HG03280 (cell line): ENCODE measurements at regions not wholly inside any gene's neighbourhood (a gene's known extent, or its start where the extent isn't known, plus 50 kb on each side); places are given as distances from the start of the nearest gene placed in this dataset.

ENCODE experiments used
- ATAC-seq: cut with Tn5 transposase; IDR thresholded peaks from one replicate; pipeline ENCODE4 v1.9.1; 2021; ENCODE audit warnings: mild to moderate bottlenecking, moderate library complexity; ENCODE audit not compliant: unreplicated experiment

DNA sequence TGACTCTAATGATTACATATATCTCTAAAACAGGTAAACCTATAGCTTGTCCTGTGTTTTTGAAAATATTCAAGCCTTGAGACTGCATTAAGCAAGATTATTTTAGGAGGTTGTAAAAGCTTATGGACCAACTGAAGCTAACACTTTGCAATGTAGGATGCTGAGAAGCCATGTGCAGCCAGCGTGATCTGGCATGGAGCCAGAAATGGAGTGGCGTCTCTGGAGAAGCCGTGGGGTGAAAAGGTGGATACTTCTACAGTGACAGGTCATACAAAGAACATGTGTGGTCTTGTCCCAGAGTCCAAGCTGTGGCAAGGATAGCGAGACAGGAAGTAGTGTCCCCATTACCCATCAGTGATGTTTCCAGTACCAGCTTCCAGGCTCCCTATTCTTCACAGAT is 100.8 kb upstream of the CD180 start:
- no peak for ATAC-seq

DNA sequence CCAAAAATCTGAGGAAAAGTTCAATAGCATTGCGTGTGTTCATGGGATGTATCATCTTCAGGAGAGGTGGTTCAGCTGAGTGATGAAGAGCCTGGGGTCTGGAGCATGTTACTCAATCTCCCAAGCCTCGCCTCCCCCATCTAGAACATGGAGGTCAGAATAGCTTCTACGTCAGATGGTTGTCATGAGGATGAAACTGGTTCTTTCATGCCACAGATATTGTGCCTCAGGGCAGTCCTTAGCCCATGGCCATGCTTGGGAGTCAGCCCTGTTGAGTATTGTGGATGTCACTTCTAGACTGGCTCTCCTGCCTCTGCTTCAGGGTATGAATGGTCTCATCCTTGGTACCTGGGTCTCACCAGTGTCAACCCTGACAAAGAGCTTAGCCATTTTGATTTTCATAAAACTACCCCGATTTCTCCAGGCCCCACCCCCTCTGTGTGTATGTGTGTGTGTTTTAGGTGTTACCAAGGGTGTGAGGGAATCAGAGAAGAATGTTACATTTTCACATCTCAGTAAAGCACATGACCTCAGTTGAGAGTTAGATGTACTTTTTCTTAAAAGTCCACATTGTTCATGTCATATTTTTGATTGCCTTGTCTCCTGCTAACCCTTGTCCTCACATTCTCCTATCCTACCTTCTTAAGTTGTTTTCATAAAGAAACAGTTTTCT is 97.8 kb upstream of the CD180 start:
- no peak for ATAC-seq

GRCh38 chr5:67293226-67293625 is 96.6 kb upstream of the CD180 start:
- no peak for ATAC-seq

GRCh38 chr5:67292201-67292940 is 95.8 kb upstream of the CD180 start:
- ATAC-seq: no peak

DNA sequence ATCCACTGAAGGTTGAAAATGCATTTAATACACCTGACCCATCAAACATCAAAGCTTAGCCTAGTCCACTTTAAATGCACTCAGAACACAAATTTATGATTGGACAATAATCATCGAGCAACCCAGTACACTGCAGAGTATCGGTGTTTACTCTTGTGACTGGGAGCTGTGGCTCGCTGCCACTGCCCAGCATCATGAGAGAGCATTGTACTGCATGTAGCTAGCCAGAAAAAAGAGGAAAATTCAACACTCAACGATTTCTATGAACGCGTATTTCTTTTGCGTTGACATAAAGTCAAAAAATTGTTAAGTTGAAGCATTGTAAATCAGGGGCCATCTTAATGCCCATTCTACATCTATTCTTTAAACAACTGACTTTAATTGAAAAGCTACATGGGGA is 95.1 kb upstream of the CD180 start:
- ATAC-seq: no peak

GRCh38 chr5:67291066-67291465 is 94.5 kb upstream of the CD180 start:
- ATAC-seq: no peak

GRCh38 chr5:67290655-67291054 is 94.1 kb upstream of the CD180 start:
- ATAC-seq: no peak

- no peak for ATAC-seq
Measured at GRCh38 chr5:67289763-67290521, 93.3 kb upstream of the CD180 start.

- no peak for ATAC-seq
Measured at GRCh38 chr5:67287510-67288268, 91.1 kb upstream of the CD180 start.

- no peak for ATAC-seq
Measured at GRCh38 chr5:67286006-67286405, 89.4 kb upstream of the CD180 start.

- ATAC-seq: no peak
Measured at GRCh38 chr5:67283988-67284487, 87.4 kb upstream of the CD180 start.

DNA sequence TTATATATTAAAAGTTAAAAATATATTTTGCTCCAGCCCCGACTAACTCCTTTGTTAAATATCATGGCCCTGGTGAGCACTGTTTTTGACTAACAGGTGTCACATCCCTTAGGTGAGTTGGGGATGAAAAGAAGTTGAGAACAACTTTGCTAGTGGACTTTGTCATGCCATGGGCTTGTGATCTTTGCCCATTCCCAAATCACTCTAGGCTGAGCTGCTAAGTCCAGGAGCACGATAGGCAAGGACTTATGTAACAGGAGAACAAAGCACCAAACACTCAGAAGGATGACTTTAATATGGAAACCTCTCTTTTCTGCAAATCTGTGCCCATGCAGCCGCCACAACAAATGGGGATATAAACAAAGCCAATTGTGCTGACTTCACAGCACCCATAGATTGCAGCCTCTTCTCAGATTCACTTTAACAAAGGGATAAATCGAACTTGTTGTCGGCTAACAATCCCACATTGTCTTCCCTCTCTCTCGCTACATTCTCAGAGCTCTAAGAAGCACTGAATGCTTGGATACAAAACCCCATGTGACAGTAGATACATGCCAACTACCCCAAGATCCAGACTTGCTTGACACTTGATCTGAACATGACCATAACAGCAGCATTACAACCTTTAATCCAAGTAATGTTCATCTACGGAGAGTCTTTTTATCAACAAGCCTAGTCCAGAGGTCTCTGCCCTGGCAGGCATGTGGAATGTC is 86.8 kb upstream of the CD180 start:
- ATAC-seq: no peak

- no peak for ATAC-seq
Measured at GRCh38 chr5:67281874-67282273, 85.3 kb upstream of the CD180 start.

- no peak for ATAC-seq
Measured at GRCh38 chr5:67273689-67274356, 77.2 kb upstream of the CD180 start.

- no peak for ATAC-seq
Measured at GRCh38 chr5:67272453-67273130, 76.0 kb upstream of the CD180 start.

GRCh38 chr5:67268231-67269021 is 71.8 kb upstream of the CD180 start:
- no peak for ATAC-seq

- no peak for ATAC-seq
Measured at GRCh38 chr5:67267512-67268216, 71.1 kb upstream of the CD180 start.
